ENCODE measurements at regions not wholly inside any gene's neighbourhood (a gene's known extent, or its start where the extent isn't known, plus 50 kb on each side); places are given as distances from the start of the nearest gene placed in this dataset.

DNA sequence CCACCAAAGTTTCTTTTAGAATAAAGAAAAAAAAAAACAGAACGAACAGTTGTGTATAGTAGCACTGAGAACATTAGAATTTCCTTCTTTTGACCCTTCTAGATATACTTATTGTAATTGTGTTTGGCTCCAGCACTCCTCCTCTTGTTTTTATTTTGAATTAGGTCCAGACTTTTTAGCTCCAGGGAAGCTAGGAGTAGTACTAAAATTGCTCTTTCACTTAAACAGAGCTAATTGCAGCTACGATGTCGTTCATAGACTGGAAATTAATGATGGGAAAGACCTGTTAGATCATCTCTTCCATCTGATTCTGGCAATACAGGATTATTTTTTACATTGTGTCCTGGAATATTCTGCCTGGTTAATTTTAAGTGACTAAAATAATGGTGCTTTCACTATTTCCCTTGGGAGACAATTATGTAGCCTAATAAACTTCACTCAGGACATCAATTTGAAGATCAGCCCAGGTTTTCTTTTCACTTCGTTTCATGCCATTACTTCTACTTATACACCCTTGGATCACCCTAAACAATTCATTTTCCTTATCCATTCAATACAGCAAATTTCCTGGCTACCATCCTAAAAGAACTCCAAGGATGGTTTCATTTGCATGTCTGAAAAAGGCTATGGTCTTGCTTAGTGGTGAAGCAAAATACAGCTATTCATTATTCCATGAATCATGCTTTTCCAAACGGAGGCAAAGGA, 480.8 kb upstream of the TECRL start:
- Histone ChIP-seq H3K36me3 (no peaks in the 10 kb centered on the region), H3K9me3 (no peaks in the 10 kb centered on the region), H3K27ac (no peak overlapping the region), H3K4me3 (no peak overlapping the region), H3K4me1 (no peaks in the 10 kb centered on the region), H3K27me3 (no peaks in the 10 kb centered on the region)
- intact Hi-C loops (cut with DNase I; ENCODE audit: low total_unique reads): loop anchor here (2.0 kb wide), 1 partner anchor 51 kb away; no protein-coding TSS in a partner anchor
- TF ChIP-seq, protein P1, sequence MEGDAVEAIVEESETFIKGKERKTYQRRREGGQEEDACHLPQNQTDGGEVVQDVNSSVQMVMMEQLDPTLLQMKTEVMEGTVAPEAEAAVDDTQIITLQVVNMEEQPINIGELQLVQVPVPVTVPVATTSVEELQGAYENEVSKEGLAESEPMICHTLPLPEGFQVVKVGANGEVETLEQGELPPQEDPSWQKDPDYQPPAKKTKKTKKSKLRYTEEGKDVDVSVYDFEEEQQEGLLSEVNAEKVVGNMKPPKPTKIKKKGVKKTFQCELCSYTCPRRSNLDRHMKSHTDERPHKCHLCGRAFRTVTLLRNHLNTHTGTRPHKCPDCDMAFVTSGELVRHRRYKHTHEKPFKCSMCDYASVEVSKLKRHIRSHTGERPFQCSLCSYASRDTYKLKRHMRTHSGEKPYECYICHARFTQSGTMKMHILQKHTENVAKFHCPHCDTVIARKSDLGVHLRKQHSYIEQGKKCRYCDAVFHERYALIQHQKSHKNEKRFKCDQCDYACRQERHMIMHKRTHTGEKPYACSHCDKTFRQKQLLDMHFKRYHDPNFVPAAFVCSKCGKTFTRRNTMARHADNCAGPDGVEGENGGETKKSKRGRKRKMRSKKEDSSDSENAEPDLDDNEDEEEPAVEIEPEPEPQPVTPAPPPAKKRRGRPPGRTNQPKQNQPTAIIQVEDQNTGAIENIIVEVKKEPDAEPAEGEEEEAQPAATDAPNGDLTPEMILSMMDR (IDR thresholded peaks at IDR 0.05): no peak
- TF ChIP-seq POLR2AphosphoS5 (IDR thresholded peaks at IDR 0.05): no peak
- TF ChIP-seq POLR2A (IDR thresholded peaks at IDR 0.05): no peak
- DNase-seq (ENCODE audit: low spot score in 2 of 2): no peak

DNA sequence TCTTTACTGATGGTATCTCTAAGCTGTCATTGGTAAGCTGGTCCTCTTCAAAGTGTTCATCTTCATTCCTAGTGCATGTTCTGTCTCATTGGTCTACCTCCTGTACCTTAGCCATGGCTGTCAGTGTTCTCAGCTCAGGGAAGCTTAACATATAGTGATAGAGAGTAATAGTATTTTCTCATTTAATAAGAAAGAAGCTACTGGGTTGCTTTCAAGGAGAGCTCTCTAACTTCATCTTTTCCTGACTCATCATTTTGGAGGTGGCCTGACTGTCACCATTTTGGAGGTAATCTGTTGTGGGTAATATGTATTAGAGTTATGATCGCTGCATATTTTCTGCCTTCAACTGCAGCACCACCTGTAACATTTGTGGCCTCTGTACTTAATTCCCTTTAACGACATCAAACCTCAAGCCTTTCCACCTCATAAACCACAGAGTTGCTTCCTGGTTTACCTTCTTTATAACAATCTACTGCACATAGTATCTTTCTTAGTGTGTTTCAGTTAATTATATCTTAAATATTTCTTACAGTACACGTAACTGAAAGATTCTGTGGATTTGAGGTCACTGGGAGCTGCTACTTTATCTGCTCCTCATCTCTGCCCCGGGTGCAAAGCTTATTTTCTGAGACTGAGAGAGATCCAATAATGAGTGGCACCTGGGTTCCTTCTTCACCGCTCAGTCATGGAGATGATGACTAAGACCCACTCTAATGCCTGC, 474.0 kb upstream of the TECRL start:
- H3K27me3 ChIP-seq: no peaks in the 10 kb centered on the region
- no peak for DNase-seq (ENCODE audit: low spot score in 2 of 2)
- no peaks in the 10 kb centered on the region for H3K36me3 ChIP-seq
- H3K9me3 ChIP-seq: no peaks in the 10 kb centered on the region
- no peak overlapping the region for H3K4me3 ChIP-seq
- no peaks in the 10 kb centered on the region for H3K4me1 ChIP-seq
- TF ChIP-seq, protein P1 (IDR thresholded peaks at IDR 0.05): no peak
- TF ChIP-seq POLR2A (IDR thresholded peaks at IDR 0.05) (no peak), POLR2AphosphoS5 (IDR thresholded peaks at IDR 0.05) (no peak)
- intact Hi-C loops (cut with DNase I; ENCODE audit: low total_unique reads): no loop called here
- no peak overlapping the region for H3K27ac ChIP-seq

DNA sequence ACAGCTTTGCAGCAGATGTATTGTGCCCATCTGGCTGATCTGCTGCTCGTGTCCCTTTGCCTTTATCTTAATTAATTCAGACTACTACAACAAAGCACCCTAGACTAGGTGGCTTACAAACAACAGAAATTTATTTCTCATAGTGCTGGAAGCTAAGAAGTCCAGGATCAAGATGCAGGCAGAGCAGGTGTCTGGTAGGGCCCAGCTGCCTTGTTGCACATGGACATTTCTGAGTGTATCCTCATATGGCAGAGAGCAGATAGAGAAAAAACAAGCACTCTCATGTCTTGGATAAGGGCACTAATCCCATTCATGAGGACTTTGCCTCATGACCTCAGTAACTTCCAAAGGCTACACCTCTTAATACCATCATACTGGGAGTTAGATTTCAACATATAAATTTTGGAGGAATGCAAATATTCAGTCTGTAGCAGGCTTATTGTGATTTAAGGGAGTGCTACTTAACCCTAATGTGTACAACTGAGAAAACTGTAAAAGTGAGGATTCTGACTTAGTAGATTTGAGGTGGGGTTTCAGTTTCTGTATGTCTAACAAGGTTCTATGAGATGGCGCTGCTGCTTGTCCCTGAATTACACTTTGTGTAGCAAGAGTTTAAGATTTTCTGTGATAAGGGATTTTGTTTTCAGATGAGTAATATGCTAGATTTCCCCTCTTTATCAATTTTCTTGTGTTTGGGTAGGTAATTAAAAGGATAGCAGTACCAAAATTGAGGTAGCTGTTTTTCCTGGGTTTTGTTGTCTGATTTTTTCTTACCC, 473.2 kb upstream of the TECRL start:
- Histone ChIP-seq H3K27me3 (no peaks in the 10 kb centered on the region), H3K4me1 (no peaks in the 10 kb centered on the region), H3K36me3 (no peaks in the 10 kb centered on the region), H3K27ac (no peak overlapping the region), H3K4me3 (no peak overlapping the region), H3K9me3 (no peaks in the 10 kb centered on the region)
- no peak for DNase-seq (ENCODE audit: low spot score in 2 of 2)
- TF ChIP-seq POLR2A (IDR thresholded peaks at IDR 0.05) (no peak), POLR2AphosphoS5 (IDR thresholded peaks at IDR 0.05) (no peak)
- TF ChIP-seq, protein P1 (IDR thresholded peaks at IDR 0.05): no peak
- intact Hi-C loops (cut with DNase I; ENCODE audit: low total_unique reads): no loop called here

DNA sequence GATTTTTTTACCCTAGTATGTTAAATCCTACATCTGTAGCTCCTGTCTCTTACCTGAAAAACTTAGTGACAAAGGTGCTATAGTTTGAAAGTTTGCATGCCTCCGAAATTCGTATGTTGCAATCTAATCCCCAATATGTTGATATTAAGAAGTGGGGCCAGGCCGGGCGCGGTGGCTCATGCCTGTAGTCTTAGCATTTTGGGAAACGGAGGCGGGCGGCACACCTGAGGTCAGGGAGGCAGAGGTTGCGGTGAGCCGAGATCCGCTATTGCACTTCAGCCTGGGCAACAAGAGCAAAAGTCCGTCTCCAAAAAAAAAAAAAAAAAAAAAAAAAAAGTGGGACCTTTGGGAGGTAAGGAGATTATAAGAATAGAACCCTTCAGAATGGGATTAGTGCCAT, 471.3 kb upstream of the TECRL start:
- H3K4me3 ChIP-seq: no peak overlapping the region
- no peaks in the 10 kb centered on the region for H3K36me3 ChIP-seq
- H3K4me1 ChIP-seq: no peaks in the 10 kb centered on the region
- intact Hi-C loops (cut with DNase I; ENCODE audit: low total_unique reads): no loop called here
- no peak overlapping the region for H3K27ac ChIP-seq
- TF ChIP-seq POLR2AphosphoS5 (IDR thresholded peaks at IDR 0.05) (no peak), POLR2A (IDR thresholded peaks at IDR 0.05) (no peak)
- TF ChIP-seq, protein P1 (IDR thresholded peaks at IDR 0.05): no peak
- no peaks in the 10 kb centered on the region for H3K27me3 ChIP-seq
- DNase-seq (ENCODE audit: low spot score in 2 of 2): no peak
- H3K9me3 ChIP-seq: no peaks in the 10 kb centered on the region

DNA sequence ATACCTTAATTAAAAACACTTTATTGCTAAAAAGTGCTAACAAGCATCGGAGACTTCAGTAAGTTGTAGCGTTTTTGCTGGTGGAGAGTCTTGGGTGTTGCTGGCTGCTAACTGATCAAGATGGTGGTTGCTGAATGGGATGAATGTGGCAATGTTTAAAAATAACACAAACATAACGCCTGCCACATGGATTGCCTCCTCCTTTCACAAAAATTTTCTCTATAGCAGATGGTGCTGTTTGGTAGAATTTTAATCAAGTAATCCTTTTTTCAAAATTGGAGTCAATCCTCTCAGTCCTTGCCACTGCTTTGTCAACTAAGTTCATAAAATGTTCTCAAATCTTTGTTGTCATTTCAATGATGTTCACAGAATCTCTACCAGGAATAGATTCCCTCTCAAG, 466.8 kb upstream of the TECRL start:
- TF ChIP-seq, protein P1 (IDR thresholded peaks at IDR 0.05): no peak
- TF ChIP-seq POLR2AphosphoS5 (IDR thresholded peaks at IDR 0.05): no peak
- TF ChIP-seq POLR2A (IDR thresholded peaks at IDR 0.05): no peak
- Histone ChIP-seq H3K4me3 (no peak overlapping the region), H3K27me3 (no peaks in the 10 kb centered on the region), H3K9me3 (no peaks in the 10 kb centered on the region), H3K4me1 (no peaks in the 10 kb centered on the region), H3K27ac (no peak overlapping the region), H3K36me3 (no peaks in the 10 kb centered on the region)
- intact Hi-C loops (cut with DNase I; ENCODE audit: low total_unique reads): no loop called here
- DNase-seq (ENCODE audit: low spot score in 2 of 2): no peak

Data from breast epithelium (tissue), 4 donors.